Ovary (tissue), 3 donors: ENCODE measurements at regions not wholly inside any gene's neighbourhood (a gene's known extent, or its start where the extent isn't known, plus 50 kb on each side); places are given as distances from the start of the nearest gene placed in this dataset.

Experiments used
- EP300 ChIP-seq: sonication (generic); formaldehyde crosslinking; IDR thresholded peaks from one replicate; pipeline ENCODE4 v1.6.1; 2017; ENCODE audit warnings: antibody characterized with exemption
- POLR2A ChIP-seq: fragments of 450-650 bp; IDR thresholded peaks from one replicate; pipeline ENCODE4 v1.6.1; 2017; ENCODE audit warnings: antibody characterized with exemption, mild to moderate bottlenecking, moderate library complexity
- TF ChIP-seq, protein P1 (sequence below), 3 donors: fragments of 450-650 bp in 2 of 3; fragments of 200-600 bp in 1 of 3; IDR thresholded peaks; one replicate each; pipeline versions ENCODE4 v1.5.1 to v1.8.0; 2016 to 2022; ENCODE audit warnings: antibody characterized with exemption in 3 of 3, mild to moderate bottlenecking in 1 of 3
- donor health status: DM: no; HTN: no; CAD: no.

DNA sequence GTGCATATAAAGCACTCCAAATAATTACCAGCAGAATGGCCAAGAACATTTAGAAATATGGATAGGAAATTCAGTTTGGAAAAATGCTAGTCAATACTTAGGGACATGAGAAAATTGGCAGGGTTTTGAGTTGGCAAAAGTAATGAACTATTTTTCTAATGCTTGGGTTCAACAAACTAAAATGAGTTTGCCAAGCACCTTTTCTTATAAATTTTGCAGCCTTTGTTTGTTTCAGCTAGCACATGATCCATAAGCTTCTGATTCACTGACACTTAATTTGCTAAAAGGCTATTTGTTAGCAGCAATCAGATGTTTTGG lies 324.8 kb downstream of the QKI start:
- TF ChIP-seq, protein P1, sequence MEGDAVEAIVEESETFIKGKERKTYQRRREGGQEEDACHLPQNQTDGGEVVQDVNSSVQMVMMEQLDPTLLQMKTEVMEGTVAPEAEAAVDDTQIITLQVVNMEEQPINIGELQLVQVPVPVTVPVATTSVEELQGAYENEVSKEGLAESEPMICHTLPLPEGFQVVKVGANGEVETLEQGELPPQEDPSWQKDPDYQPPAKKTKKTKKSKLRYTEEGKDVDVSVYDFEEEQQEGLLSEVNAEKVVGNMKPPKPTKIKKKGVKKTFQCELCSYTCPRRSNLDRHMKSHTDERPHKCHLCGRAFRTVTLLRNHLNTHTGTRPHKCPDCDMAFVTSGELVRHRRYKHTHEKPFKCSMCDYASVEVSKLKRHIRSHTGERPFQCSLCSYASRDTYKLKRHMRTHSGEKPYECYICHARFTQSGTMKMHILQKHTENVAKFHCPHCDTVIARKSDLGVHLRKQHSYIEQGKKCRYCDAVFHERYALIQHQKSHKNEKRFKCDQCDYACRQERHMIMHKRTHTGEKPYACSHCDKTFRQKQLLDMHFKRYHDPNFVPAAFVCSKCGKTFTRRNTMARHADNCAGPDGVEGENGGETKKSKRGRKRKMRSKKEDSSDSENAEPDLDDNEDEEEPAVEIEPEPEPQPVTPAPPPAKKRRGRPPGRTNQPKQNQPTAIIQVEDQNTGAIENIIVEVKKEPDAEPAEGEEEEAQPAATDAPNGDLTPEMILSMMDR (IDR thresholded peaks at IDR 0.05): no peak
- TF ChIP-seq POLR2A (no peak), EP300 (no peak)
